SU-DHL-6 (cell line): ENCODE measurements at regions not wholly inside any gene's neighbourhood (a gene's known extent, or its start where the extent isn't known, plus 50 kb on each side); places are given as distances from the start of the nearest gene placed in this dataset.

ENCODE experiments used
- CTCF ChIP-seq: fragments of 200-600 bp; sonication (generic); IDR thresholded peaks from one replicate; pipeline ENCODE4 v1.5.1; 2017; ENCODE audit warnings: antibody characterized with exemption, mild to moderate bottlenecking, low read length, moderate library complexity; ENCODE audit not compliant: insufficient read depth, poor library complexity, severe bottlenecking
- EZH2phosphoT487 ChIP-seq: fragments of 200-600 bp; sonication (generic), shearing (Covaris generic); conservative IDR thresholded peaks from 2 replicates; pipeline ENCODE4 v1.6.1; 2018; ENCODE audit warnings: mild to moderate bottlenecking, antibody characterized with exemption, low read length, moderate library complexity, mixed read lengths

- TF ChIP-seq CTCF (no peak), EZH2phosphoT487 (no peak)
Measured at GRCh38 chr6:9399916-9400315, 964.6 kb upstream of the SLC35B3 start.
